AG10803 (cell line): ENCODE measurements at regions not wholly inside any gene's neighbourhood (a gene's known extent, or its start where the extent isn't known, plus 50 kb on each side); places are given as distances from the start of the nearest gene placed in this dataset.

ENCODE experiments used
- DNase-seq: peaks from one replicate; pipeline ENCODE4 v3.0.0; 2010; ENCODE audit warnings: low read depth
- H3K4me3 ChIP-seq: 2 replicates; pipeline ENCODE4 v1.5.1; 2011; ENCODE audit warnings: mild to moderate bottlenecking, low read length, control low read depth
- TF ChIP-seq, protein P1 (sequence below): conservative IDR thresholded peaks from 2 replicates; pipeline ENCODE4 v1.5.1; 2011; ENCODE audit warnings: mild to moderate bottlenecking, low read length, control low read depth, inconsistent platforms

DNA sequence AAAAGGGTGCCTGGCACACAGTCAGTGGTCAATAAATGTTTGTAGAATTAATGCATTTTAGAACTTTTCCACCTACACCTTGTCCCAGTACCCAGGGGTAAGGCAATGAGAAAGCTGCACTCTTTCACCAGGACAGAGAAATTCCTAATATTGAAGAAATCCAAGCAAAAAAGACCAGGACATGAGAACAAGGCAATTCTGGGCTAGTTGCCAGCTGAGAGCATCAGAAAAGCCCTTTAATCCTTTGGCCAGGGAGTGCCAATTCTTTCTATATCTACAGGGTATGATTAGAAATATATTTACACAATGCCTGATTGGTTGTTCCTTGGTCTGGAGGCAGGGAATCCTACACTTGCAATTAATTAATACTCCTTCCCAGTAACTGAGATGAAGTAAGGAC, 492.4 kb upstream of the NFIA start:
- DNase-seq = no peak
- no peak overlapping the region for H3K4me3 ChIP-seq
- TF ChIP-seq, protein P1, sequence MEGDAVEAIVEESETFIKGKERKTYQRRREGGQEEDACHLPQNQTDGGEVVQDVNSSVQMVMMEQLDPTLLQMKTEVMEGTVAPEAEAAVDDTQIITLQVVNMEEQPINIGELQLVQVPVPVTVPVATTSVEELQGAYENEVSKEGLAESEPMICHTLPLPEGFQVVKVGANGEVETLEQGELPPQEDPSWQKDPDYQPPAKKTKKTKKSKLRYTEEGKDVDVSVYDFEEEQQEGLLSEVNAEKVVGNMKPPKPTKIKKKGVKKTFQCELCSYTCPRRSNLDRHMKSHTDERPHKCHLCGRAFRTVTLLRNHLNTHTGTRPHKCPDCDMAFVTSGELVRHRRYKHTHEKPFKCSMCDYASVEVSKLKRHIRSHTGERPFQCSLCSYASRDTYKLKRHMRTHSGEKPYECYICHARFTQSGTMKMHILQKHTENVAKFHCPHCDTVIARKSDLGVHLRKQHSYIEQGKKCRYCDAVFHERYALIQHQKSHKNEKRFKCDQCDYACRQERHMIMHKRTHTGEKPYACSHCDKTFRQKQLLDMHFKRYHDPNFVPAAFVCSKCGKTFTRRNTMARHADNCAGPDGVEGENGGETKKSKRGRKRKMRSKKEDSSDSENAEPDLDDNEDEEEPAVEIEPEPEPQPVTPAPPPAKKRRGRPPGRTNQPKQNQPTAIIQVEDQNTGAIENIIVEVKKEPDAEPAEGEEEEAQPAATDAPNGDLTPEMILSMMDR = no peak

DNA sequence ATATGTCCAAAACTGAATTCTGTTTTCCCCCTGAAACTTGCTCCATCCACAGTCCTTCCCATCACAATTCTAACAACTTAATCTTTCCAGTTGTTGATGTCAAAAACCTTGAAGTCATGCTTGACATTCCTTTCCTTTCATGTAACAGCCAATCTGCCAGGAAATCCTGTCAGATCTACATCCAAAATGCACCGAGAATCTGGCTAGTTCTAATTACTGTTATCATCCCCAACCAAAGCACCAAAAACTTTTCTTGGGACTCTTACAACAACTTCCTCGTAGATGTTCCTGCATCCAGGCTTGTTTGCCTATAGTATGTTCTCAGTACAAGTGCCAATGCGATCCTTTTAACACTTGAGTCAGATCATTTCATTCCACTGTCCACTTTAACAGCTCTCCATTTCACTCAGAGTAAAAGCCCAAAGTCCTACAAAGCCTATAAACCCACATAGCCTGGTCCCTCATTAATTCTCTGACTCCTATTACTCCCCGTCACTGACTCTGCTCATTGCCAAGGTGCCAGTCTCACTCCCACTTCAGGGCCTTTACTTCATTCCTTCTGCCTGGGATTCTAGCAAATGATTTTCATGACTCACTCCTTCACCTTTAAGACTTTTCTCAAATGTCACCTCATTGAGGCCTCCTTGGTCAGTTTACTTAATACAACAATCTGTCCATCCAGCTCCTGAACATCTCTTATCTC, 493.2 kb upstream of the NFIA start:
- TF ChIP-seq, protein P1 = no peak
- no peak for DNase-seq
- H3K4me3 ChIP-seq = no peak overlapping the region

DNA sequence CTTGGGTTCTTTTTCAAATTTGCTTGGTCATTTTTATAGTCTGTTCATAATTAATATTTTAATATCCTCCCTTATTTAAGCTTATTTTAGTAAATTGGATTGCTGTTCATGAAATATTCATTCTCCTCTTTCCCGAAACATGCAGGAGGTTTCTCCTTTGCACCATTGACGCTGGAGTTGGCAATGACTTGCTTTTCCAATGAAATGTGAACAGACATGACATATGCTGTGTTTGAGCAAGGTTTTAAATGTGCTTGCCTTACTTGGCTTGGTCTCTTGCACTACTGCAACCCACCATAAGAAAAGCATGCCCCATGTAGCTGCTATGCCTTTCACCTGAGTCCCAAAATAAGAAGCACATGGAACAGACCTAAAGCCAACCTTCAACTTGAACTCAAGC, 498.0 kb upstream of the NFIA start:
- TF ChIP-seq, protein P1 = no peak
- H3K4me3 ChIP-seq = no peak overlapping the region
- DNase-seq = no peak

DNA sequence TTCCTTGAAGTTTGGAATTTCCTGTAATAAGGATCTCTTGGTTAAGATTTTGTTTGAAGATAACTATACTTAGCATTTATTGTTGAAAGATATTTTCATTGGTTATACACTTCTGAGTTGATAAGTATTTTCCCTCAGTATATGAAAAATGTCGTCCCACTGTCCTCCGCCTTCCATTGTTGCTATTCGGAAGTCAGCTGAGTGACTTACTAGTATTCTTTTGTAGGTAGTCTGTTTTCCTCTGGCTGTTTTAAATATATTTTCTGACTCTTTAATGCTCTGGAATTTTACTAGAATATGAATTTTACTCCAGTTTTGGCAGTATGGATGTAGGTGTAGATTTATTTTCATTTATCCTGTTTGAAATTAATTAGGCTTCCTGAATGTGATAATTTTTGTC, 498.7 kb upstream of the NFIA start:
- no peak overlapping the region for H3K4me3 ChIP-seq
- TF ChIP-seq, protein P1 = no peak
- no peak for DNase-seq

DNA sequence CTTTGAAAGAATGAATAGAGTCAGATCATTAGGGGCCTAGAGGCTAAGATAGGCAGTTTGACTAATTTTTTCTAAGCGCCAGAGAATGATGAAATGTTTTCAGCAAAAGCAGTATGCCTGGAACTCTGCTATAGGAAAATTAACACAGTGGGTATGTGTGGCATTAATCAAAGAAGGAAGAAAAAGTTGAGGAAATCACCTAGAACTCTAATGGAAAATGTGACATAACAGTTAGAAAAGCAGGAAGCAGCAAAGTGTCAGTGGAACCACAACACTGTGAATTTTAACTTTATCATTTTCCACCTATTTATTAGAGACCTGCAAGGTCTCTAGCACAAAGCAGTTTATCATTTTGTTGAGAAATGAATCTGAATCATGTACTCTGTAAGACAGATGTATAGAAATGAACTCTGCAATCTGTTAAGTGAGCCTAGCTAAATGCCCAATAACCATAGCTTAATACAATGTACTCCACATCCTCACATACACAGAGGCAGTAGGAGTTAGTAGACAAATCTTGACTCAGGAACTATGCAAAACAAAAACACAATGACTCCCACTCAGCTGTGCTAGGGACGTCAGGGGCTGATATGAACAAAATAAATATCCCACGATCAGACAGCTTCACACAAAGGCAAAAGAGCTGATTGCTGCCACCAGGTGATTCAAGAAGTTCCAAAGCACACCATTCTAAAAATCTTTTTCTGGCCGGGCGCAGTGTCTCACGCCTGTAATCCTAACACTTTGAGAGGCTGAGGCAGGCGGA, 500.7 kb upstream of the NFIA start:
- no peak overlapping the region for H3K4me3 ChIP-seq
- TF ChIP-seq, protein P1 = no peak
- DNase-seq = no peak

DNA sequence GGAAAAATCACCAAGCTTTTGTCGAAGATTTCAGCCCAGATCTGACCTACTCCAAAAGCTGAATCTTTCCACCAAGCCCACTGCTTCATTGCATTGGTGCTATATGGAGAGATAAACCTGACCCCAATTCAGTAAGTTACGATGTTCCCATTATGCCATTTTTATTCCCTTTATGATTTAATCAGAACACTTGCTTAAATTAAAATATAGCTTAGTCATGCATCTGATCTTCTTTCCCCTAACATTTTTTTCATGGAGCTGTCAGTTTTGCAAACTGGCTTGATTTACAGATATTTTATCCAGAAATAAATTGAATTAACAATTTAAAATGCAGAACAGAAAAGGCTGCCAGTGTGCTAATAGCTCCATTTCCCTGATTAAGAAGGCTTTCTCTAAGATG, 503.5 kb upstream of the C1orf87 start:
- no peak for DNase-seq
- no peak overlapping the region for H3K4me3 ChIP-seq
- TF ChIP-seq, protein P1 = no peak

DNA sequence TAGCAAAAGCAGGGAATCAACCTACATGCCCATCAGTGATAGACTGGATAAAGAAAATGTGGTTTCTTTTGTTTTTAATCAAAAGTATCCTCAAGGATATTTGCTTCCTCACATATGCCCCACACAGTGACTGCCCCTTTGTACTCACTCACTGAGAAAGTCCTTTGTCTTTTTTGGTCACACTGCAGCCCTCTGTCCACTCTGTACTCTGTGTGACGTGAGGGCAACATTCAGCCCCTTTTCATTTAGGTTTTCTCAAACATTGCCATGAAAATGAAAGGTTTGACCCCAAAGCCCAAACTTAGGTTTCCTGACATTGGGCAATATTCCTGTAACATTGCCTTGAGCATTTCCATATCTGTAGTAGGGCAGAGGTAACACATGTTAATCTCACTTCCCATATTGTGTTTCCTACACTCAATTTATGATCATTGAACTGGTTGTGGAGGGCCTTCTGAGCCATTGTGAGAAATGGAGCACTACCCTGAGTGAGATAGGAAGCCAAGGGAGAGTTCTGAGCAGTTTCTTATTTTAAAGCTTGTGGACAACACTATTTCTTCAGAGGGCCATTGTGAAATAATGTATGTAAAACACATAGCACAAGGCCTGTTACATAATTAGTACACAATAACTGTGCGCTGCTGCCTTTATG, 501.9 kb upstream of the C1orf87 start:
- no peak for DNase-seq
- H3K4me3 ChIP-seq = no peak overlapping the region
- TF ChIP-seq, protein P1 = no peak
